ENCODE measurements at regions not wholly inside any gene's neighbourhood (a gene's known extent, or its start where the extent isn't known, plus 50 kb on each side); places are given as distances from the start of the nearest gene placed in this dataset.

DNA sequence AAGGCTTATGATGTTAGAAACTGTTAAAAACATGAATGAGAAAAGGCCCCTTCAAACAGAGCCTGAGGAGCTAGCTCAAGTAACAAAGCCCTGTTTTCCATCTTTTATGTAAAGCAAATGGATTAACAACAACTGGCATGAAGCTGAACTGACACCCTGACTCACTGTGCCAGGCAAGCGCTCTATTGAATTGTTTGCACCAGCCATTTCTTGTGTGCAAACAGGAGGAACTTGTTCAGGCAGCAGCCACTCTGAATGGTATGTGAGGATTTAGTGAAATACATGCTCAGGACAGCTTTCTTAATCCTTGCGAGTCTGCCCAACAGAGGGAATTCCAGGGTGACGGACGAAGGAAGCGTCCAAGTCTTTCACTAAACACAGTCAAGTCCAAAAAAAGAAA lies 291.1 kb upstream of the ADGRL2 start:
- TF ChIP-seq, protein P1, sequence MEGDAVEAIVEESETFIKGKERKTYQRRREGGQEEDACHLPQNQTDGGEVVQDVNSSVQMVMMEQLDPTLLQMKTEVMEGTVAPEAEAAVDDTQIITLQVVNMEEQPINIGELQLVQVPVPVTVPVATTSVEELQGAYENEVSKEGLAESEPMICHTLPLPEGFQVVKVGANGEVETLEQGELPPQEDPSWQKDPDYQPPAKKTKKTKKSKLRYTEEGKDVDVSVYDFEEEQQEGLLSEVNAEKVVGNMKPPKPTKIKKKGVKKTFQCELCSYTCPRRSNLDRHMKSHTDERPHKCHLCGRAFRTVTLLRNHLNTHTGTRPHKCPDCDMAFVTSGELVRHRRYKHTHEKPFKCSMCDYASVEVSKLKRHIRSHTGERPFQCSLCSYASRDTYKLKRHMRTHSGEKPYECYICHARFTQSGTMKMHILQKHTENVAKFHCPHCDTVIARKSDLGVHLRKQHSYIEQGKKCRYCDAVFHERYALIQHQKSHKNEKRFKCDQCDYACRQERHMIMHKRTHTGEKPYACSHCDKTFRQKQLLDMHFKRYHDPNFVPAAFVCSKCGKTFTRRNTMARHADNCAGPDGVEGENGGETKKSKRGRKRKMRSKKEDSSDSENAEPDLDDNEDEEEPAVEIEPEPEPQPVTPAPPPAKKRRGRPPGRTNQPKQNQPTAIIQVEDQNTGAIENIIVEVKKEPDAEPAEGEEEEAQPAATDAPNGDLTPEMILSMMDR (IDR thresholded peaks at IDR 0.05): no peak
- TF ChIP-seq ZFX (IDR thresholded peaks at IDR 0.05; ENCODE audit: borderline replicate concordance): no peak
